WTC11 (cell line): ENCODE measurements at regions not wholly inside any gene's neighbourhood (a gene's known extent, or its start where the extent isn't known, plus 50 kb on each side); places are given as distances from the start of the nearest gene placed in this dataset.

ENCODE experiments used
- CTCF ChIP-seq: fragments of 200-600 bp; IDR thresholded peaks from 2 replicates; pipeline ENCODE4 v1.8.0; 2022; ENCODE audit warnings: antibody characterized with exemption
- SMAD4 ChIP-seq: sonication (generic); formaldehyde crosslinking; IDR thresholded peaks from 2 replicates; pipeline ENCODE4 v1.8.0; 2022; ENCODE audit warnings: mild to moderate bottlenecking, missing genetic modification reagents
- ZNF512 ChIP-seq: sonication (generic); formaldehyde crosslinking; IDR thresholded peaks from 2 replicates; pipeline ENCODE4 v1.8.1; 2022; ENCODE audit warnings: missing genetic modification reagents, borderline replicate concordance
- ZNF671 ChIP-seq: fragments of 250-450 bp; sonication (Bioruptor Pico); IDR thresholded peaks from 2 replicates; pipeline ENCODE4 v1.8.0; 2021; ENCODE audit warnings: mild to moderate bottlenecking

- TF ChIP-seq CTCF = no peak
- TF ChIP-seq ZNF671 (CRISPR knock-in tag) = no peak
- no peak for TF ChIP-seq ZNF512
- TF ChIP-seq SMAD4 = no peak
These were observed 246.0 kb downstream of the BMP4 start for GRCh38 chr14:53710615-53711014.
